Central memory CD8-positive, alpha-beta T cell (primary cell): ENCODE measurements at regions not wholly inside any gene's neighbourhood (a gene's known extent, or its start where the extent isn't known, plus 50 kb on each side); places are given as distances from the start of the nearest gene placed in this dataset.

ENCODE experiments used
- ATAC-seq: fragments of 150-1000 bp; cut with Tn5 transposase; replicated peaks from 2 replicates; pipeline ENCODE4 v1.10.0; 2022; ENCODE audit warnings: mild to moderate bottlenecking, moderate FRiP score, moderate number of reproducible peaks; ENCODE audit not compliant: poor library complexity, severe bottlenecking; ENCODE audit errors: extremely low read depth
- DNase-seq, 2 donors: peaks; one replicate each; pipeline ENCODE4 v3.0.0; 2021; ENCODE audit warnings: low spot score in 2 of 2
- H3K27ac Mint-ChIP-seq: one replicate; pipeline ENCODE4 v1.8.0; 2022; ENCODE audit warnings: low read depth, mild to moderate bottlenecking, moderate library complexity, mixed read lengths
- H3K27me3 Mint-ChIP-seq: one replicate; pipeline ENCODE4 v1.8.0; 2022; ENCODE audit warnings: mixed read lengths
- H3K36me3 Mint-ChIP-seq: one replicate; pipeline ENCODE4 v1.8.0; 2022; ENCODE audit warnings: mild to moderate bottlenecking, moderate library complexity, mixed read lengths; ENCODE audit not compliant: insufficient read depth
- H3K4me1 Mint-ChIP-seq: one replicate; pipeline ENCODE4 v1.8.0; 2022; ENCODE audit warnings: mixed read lengths
- H3K4me3 Mint-ChIP-seq: one replicate; pipeline ENCODE4 v1.8.0; 2022; ENCODE audit warnings: mild to moderate bottlenecking, moderate library complexity, mixed read lengths
- H3K9me3 Mint-ChIP-seq: one replicate; pipeline ENCODE4 v1.8.0; 2022; ENCODE audit warnings: mixed read lengths

DNA sequence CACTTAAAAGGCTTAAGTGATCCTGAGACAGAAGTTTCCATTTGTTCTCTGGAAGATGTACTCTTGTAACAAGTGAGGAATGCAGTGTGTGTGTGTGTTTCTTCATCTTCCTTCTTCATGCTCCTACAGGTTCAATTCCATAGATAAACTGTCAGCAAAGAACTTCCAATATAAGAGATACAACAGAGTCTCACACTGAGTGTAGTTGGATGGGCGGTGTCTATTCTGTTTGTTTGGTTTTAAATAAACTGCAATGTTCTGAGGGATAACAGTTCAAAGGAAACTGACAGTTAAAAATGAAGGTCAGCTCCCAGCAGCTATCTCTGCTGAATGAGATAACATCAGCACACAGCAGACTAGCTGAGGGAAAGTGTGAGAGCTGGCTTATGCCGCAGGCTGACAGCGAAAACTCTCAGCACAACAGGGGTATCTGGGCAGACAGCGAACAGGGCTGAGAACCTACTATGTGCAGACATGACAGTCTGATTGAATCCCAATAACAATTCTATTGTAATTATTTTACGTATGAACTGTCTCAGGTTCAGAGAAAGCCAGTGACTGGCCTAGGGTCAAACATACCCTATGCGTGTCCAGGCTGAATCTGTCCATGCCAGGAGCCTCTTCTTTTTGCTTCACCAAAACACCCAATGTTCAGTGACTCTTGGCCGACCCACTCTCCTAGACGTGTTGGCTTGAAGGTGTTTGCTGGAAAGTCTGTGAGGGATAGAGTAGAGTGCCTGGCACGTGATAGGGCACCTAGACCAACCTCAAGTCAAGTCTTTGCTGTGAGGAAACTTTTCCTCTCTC is 201.9 kb upstream of the TRIB2 start:
- DNase-seq (peak in 1 of 2 donors; percentile 26), ATAC-seq (peak; percentile 94)
- Mint-ChIP-seq H3K4me3 (peak overlapping the region; percentile 43), H3K27ac (peak overlapping the region; percentile 60), H3K27me3 (no peaks in the 10 kb centered on the region), H3K9me3 (no peaks in the 10 kb centered on the region), H3K36me3 (peaks cover 5% of the 10 kb centered on the region), H3K4me1 (peaks cover 61% of the 10 kb centered on the region)

GRCh38 chr2:12515871-12516270 is 200.9 kb upstream of the TRIB2 start:
- DNase-seq = no peak
- H3K4me1 Mint-ChIP-seq = peaks cover 58% of the 10 kb centered on the region

DNA sequence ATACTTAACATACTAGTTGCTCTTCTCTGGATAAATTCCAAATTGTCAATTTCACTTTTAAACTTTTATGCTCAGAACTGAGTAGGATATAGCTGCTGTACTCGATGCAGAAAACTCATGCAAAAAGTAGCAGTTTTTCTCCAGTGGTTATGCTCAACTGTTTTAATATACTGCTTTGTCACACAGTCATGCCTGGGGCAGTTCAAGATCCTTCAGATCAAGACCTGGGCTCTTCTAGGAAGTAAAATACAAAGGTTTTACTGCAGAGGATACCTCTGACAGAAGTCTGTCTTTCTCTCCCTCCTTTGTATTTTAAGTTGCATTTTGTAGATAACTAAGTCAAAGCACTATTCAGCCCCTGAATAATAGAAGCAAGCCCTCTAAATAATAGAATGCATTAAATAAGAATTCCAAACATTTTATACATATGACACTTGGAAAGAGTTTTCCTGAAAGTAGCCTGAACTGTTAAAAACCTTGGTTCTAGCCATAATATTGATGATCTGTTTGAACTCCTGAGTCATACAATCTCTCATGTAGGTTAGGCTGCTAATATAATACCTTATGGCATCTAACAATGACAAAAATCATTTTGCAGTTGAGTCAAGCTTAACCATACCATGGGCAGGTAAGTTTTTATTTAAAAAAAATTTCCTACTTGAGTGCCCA is 183.3 kb upstream of the TRIB2 start:
- Mint-ChIP-seq H3K4me1 (peaks cover 19% of the 10 kb centered on the region), H3K27ac (no peak overlapping the region), H3K27me3 (no peaks in the 10 kb centered on the region), H3K4me3 (no peak overlapping the region), H3K36me3 (peaks cover 2% of the 10 kb centered on the region), H3K9me3 (no peaks in the 10 kb centered on the region)
- ATAC-seq (no peak), DNase-seq (no peak)

More at GRCh38 chr2:12515871-12516270, 200.9 kb upstream of the TRIB2 start:
- ATAC-seq = no peak
- Mint-ChIP-seq H3K27ac (peak overlapping the region; percentile 37), H3K27me3 (no peaks in the 10 kb centered on the region), H3K36me3 (peaks cover 5% of the 10 kb centered on the region), H3K4me3 (no peak overlapping the region), H3K9me3 (no peaks in the 10 kb centered on the region)

GRCh38 chr2:12534646-12535263 is 182.0 kb upstream of the TRIB2 start:
- DNase-seq = no peak
- Mint-ChIP-seq H3K4me3 (no peak overlapping the region), H3K4me1 (peaks cover 19% of the 10 kb centered on the region), H3K9me3 (no peaks in the 10 kb centered on the region), H3K27ac (no peak overlapping the region), H3K36me3 (peaks cover 2% of the 10 kb centered on the region), H3K27me3 (no peaks in the 10 kb centered on the region)
- no peak for ATAC-seq

- Mint-ChIP-seq H3K27ac (no peak overlapping the region), H3K4me3 (no peak overlapping the region), H3K9me3 (no peaks in the 10 kb centered on the region), H3K27me3 (no peaks in the 10 kb centered on the region), H3K4me1 (peaks cover 19% of the 10 kb centered on the region), H3K36me3 (peaks cover 2% of the 10 kb centered on the region)
- ATAC-seq (no peak), DNase-seq (no peak)
These were observed 179.8 kb upstream of the TRIB2 start for GRCh38 chr2:12536976-12537375.

- Mint-ChIP-seq H3K36me3 (peaks cover 2% of the 10 kb centered on the region), H3K27me3 (no peaks in the 10 kb centered on the region), H3K9me3 (no peaks in the 10 kb centered on the region), H3K4me3 (no peak overlapping the region), H3K4me1 (peaks cover 15% of the 10 kb centered on the region), H3K27ac (no peak overlapping the region)
- DNase-seq (no peak), ATAC-seq (no peak)
These were observed 178.5 kb upstream of the TRIB2 start for GRCh38 chr2:12538138-12538694.

DNA sequence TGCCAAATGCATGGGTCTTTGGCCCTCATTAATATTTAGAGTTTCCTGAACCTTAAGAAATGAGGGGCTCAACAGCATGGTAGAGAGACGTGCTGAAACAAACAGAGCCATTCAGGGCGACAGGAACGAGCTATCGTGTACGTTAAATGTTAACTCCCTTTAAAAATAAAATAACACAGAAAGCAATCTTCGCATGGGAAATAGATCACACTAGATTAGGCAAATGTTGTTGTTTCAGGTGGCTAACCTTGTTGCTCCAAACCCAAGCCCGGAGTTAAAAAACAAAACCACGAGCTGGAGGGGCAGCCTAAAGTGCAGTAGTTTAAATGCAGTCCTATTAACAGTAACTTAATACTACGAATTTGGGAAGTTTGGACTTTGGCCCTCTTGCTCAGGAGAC is 177.4 kb upstream of the TRIB2 start:
- H3K9me3 Mint-ChIP-seq = no peaks in the 10 kb centered on the region
- H3K4me3 Mint-ChIP-seq = no peak overlapping the region
- no peak overlapping the region for H3K27ac Mint-ChIP-seq
- DNase-seq (no peak), ATAC-seq (no peak)
- H3K27me3 Mint-ChIP-seq = no peaks in the 10 kb centered on the region
- H3K4me1 Mint-ChIP-seq = peaks cover 7% of the 10 kb centered on the region
- peaks cover 2% of the 10 kb centered on the region for H3K36me3 Mint-ChIP-seq

DNA sequence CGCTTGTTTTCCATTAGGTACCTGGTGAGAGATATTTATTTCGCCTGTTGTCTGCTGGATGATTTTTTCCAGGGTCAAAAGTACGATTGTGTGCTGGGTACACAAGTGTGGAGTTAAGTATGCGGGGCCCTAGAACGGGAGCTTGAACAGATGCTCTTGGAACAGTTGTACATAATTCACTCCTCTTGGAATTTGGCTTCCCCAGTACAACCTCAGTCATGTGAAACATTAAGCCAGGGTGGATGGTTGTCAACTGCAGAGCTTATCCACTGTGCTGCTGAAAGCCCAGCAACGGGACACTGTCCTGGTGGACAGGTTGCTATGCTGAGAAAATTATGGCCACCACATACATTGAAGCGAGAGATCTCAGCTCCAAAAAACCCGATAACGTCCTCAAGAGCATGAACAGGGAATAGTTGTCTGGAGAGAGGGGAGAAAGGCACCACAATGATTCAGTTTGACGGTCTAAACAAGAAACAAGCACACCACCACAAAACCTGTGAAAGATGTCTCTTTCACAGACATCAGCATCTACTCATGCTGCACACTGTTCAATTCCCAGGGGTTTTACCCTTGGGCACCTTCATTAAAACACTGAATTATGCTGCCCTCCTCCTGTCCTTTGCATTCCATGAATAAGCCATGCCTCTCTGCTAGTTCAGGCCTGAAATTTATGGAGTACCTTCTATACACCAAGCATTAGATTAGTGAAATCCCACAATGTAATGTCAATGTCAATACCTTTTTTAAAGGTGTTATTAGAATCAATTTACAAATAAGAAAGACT is 176.8 kb upstream of the TRIB2 start:
- Mint-ChIP-seq H3K27ac (no peak overlapping the region), H3K27me3 (no peaks in the 10 kb centered on the region), H3K4me1 (peaks cover 3% of the 10 kb centered on the region), H3K4me3 (no peak overlapping the region), H3K9me3 (no peaks in the 10 kb centered on the region), H3K36me3 (peaks cover 2% of the 10 kb centered on the region)
- DNase-seq (no peak), ATAC-seq (no peak)

- ATAC-seq (no peak), DNase-seq (no peak)
- peak overlapping the region; percentile 4 for H3K27ac Mint-ChIP-seq
- no peak overlapping the region for H3K4me3 Mint-ChIP-seq
- H3K27me3 Mint-ChIP-seq = no peaks in the 10 kb centered on the region
- no peaks in the 10 kb centered on the region for H3K9me3 Mint-ChIP-seq
- H3K36me3 Mint-ChIP-seq = no peaks in the 10 kb centered on the region
- peaks cover 5% of the 10 kb centered on the region for H3K4me1 Mint-ChIP-seq
These were observed 173.4 kb upstream of the TRIB2 start for GRCh38 chr2:12543076-12543977.

- Mint-ChIP-seq H3K36me3 (no peaks in the 10 kb centered on the region), H3K27ac (no peak overlapping the region), H3K27me3 (no peaks in the 10 kb centered on the region), H3K4me3 (no peak overlapping the region), H3K4me1 (peaks cover 5% of the 10 kb centered on the region), H3K9me3 (no peaks in the 10 kb centered on the region)
- no peak for ATAC-seq
- DNase-seq = no peak
These were observed 172.7 kb upstream of the TRIB2 start for GRCh38 chr2:12543978-12544558.

GRCh38 chr2:12547566-12548170 is 169.1 kb upstream of the TRIB2 start:
- Mint-ChIP-seq H3K36me3 (no peaks in the 10 kb centered on the region), H3K9me3 (no peaks in the 10 kb centered on the region), H3K4me1 (peaks cover 5% of the 10 kb centered on the region), H3K27me3 (no peaks in the 10 kb centered on the region), H3K4me3 (no peak overlapping the region), H3K27ac (no peak overlapping the region)
- ATAC-seq (no peak), DNase-seq (no peak)
